Testis (tissue), 2 donors: ENCODE measurements at regions not wholly inside any gene's neighbourhood (a gene's known extent, or its start where the extent isn't known, plus 50 kb on each side); places are given as distances from the start of the nearest gene placed in this dataset.

Experiments used
- CTCF ChIP-seq, 3 experiments: fragments of 450-650 bp in 2 of 3; fragments of 200-600 bp in 1 of 3; sonication (generic) in 1 of 3; IDR thresholded peaks; one replicate each; pipeline ENCODE4 v1.5.1; 2016 to 2019; ENCODE audit warnings: antibody characterized with exemption in 3 of 3, mild to moderate bottlenecking in 2 of 3, moderate library complexity in 1 of 3
- POLR2A ChIP-seq: fragments of 450-650 bp; IDR thresholded peaks from one replicate; pipeline ENCODE4 v1.6.1; 2017; ENCODE audit warnings: antibody characterized with exemption, mild to moderate bottlenecking, moderate library complexity

GRCh38 chr19:28221736-28222135 is 991.2 kb downstream of the UQCRFS1 start:
- no peak for TF ChIP-seq CTCF (IDR thresholded peaks at IDR 0.05)
- TF ChIP-seq POLR2A, result no peak
